ENCODE measurements at regions not wholly inside any gene's neighbourhood (a gene's known extent, or its start where the extent isn't known, plus 50 kb on each side); places are given as distances from the start of the nearest gene placed in this dataset.

GRCh38 chr3:17938313-17938712 lies 195.9 kb upstream of the TBC1D5 start:
- DNase-seq = no peak

GRCh38 chr3:17936736-17937480 lies 194.5 kb upstream of the TBC1D5 start:
- no peak for DNase-seq

GRCh38 chr3:17935222-17935621 lies 192.8 kb upstream of the TBC1D5 start:
- no peak for DNase-seq

GRCh38 chr3:17932136-17932771 lies 189.8 kb upstream of the TBC1D5 start:
- DNase-seq = no peak

GRCh38 chr3:17931131-17931530 lies 188.7 kb upstream of the TBC1D5 start:
- no peak for DNase-seq

- DNase-seq = no peak
Measured at GRCh38 chr3:17928502-17929145, 186.2 kb upstream of the TBC1D5 start.

GRCh38 chr3:17927036-17927435 lies 184.6 kb upstream of the TBC1D5 start:
- DNase-seq = no peak

GRCh38 chr3:17915341-17915740 lies 172.9 kb upstream of the TBC1D5 start:
- no peak for DNase-seq

- DNase-seq = no peak
Measured at GRCh38 chr3:17913359-17913758, 170.9 kb upstream of the TBC1D5 start.

- DNase-seq = no peak
Measured at GRCh38 chr3:17911986-17912760, 169.7 kb upstream of the TBC1D5 start.

- DNase-seq = no peak
Measured at GRCh38 chr3:17910922-17911321, 168.5 kb upstream of the TBC1D5 start.

GRCh38 chr3:17909714-17910113 lies 167.3 kb upstream of the TBC1D5 start:
- no peak for DNase-seq

- DNase-seq = no peak
Measured at GRCh38 chr3:17908399-17909191, 166.2 kb upstream of the TBC1D5 start.

GRCh38 chr3:17905996-17906395 lies 163.6 kb upstream of the TBC1D5 start:
- DNase-seq = no peak

- no peak for DNase-seq
Measured at GRCh38 chr3:17901893-17902292, 159.5 kb upstream of the TBC1D5 start.

GRCh38 chr3:17894434-17895060 lies 152.1 kb upstream of the TBC1D5 start:
- no peak for DNase-seq

GRCh38 chr3:17891139-17891856 lies 148.9 kb upstream of the TBC1D5 start:
- no peak for DNase-seq

GRCh38 chr3:17885986-17886385 lies 143.6 kb upstream of the TBC1D5 start:
- DNase-seq = no peak

- no peak for DNase-seq
Measured at GRCh38 chr3:17882981-17883380, 140.6 kb upstream of the TBC1D5 start.

GRCh38 chr3:17877299-17877698 lies 134.9 kb upstream of the TBC1D5 start:
- DNase-seq = no peak

- no peak for DNase-seq
Measured at GRCh38 chr3:17874636-17875035, 132.2 kb upstream of the TBC1D5 start.
